ENCODE measurements at regions not wholly inside any gene's neighbourhood (a gene's known extent, or its start where the extent isn't known, plus 50 kb on each side); places are given as distances from the start of the nearest gene placed in this dataset.

DNA sequence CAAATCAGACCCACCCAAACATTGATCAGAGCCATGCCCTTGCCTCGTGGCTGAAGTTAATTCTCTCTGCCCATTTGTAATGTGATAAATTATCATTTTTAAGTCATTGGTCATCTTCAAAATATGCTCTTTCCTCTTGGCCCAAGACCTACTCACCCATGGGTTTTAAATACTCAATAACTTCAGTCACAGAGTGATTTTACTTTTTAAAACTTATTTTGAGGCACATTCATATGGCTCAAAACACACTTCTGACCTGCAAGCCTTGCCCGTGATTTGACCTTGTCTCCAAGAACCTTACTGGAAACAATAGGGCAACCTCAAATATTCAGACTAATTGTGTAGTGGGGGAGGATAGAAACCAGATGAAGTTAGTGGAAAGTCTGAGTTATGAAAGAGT lies 176.2 kb upstream of the LNX1 start:
- no peak for TF ChIP-seq GATA3 (IDR thresholded peaks at IDR 0.05; ENCODE audit: low read depth, low read length)
- TF ChIP-seq GATA2 (IDR thresholded peaks at IDR 0.05; ENCODE audit: low read depth, low read length) = no peak

GRCh38 chr4:53764761-53765490 lies 173.6 kb upstream of the LNX1 start:
- no peak for TF ChIP-seq GATA2 (IDR thresholded peaks at IDR 0.05; ENCODE audit: low read depth, low read length)
- no peak for TF ChIP-seq GATA3 (IDR thresholded peaks at IDR 0.05; ENCODE audit: low read depth, low read length)

DNA sequence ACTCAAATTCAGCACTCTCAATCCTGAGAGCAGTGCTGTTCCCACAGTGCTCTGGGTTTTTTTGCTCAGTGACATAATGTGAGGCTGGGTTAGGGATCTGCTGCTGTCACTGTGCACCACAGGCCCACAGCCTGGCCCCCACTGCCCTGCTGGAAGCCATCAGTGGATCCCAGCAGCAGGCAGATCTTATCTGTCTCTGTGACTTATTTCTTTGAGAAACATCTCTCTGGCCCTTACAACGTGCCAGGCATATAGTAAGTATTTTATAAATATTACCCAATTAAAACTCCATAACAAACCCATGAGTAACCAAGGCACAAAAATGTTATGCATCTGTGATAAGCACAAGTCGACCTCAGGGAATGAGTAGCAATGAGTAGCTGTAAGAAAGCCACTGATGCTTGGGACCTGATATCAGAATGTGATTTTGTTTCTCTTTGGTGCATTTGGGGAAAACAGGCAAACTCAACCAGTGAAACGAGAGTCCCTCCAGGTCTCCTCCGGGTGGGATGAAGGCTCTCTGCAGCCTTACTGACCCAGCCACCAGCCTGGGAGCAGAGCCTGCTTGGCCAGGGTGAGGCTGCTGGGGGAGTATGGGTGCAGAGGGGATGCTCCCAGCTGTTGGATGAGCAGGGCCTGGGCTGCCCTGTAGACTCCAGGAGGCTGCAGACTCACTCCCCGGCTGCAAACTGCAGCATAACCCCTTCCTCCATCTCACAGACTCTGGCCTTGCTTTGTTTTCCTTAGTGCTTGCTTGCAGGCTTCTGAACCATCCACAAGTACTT lies 172.7 kb upstream of the LNX1 start:
- TF ChIP-seq GATA2 (IDR thresholded peaks at IDR 0.05; ENCODE audit: low read depth, low read length) (peak; percentile 86), GATA3 (IDR thresholded peaks at IDR 0.05; ENCODE audit: low read depth, low read length) (peak; percentile 73)

DNA sequence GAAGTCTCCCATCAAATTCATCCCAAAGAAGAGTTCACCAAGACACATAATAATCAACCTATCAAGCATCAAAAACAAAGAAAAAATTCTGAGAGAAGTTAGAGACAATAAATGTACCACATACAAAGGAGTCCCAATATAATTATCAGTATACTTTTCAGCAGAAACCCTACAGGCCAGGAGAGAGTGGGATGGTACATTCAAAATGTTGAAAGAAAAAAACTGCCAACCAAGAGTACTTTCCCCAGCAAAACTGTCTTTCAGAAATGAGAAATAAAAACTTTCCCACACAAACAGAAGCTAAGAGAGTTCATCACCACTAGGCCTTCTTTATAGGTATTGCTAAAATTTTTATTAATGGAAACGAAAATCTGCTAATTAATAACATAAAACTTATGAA lies 164.4 kb upstream of the LNX1 start:
- TF ChIP-seq GATA3 (IDR thresholded peaks at IDR 0.05; ENCODE audit: low read depth, low read length) (no peak), GATA2 (IDR thresholded peaks at IDR 0.05; ENCODE audit: low read depth, low read length) (no peak)

- TF ChIP-seq GATA2 (IDR thresholded peaks at IDR 0.05; ENCODE audit: low read depth, low read length) = no peak
- no peak for TF ChIP-seq GATA3 (IDR thresholded peaks at IDR 0.05; ENCODE audit: low read depth, low read length)
Measured at GRCh38 chr4:53752124-53752523, 160.8 kb upstream of the LNX1 start.

DNA sequence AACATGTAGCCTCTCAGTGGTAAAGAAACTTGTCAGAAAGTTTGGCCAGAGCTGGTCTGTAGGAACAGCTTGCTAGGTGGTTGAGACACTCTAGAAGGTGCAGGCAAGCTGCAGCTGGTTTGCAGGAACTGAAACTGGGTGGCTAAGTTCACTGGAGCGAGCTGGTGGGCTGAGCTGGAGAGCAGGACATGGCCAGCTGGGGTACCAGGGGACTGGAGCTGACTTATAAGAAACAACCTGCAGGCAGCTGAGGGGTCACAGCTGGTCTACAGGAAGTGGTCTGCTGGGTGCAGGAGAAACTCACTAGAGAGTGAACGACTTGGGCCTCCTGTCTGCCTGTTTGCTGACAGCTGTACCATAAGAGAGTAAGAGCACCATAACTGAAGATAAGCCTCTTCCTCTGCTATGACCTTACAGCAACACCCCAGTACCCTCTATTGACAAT lies 157.1 kb upstream of the LNX1 start:
- TF ChIP-seq GATA3 (IDR thresholded peaks at IDR 0.05; ENCODE audit: low read depth, low read length) (no peak), GATA2 (IDR thresholded peaks at IDR 0.05; ENCODE audit: low read depth, low read length) (no peak)

DNA sequence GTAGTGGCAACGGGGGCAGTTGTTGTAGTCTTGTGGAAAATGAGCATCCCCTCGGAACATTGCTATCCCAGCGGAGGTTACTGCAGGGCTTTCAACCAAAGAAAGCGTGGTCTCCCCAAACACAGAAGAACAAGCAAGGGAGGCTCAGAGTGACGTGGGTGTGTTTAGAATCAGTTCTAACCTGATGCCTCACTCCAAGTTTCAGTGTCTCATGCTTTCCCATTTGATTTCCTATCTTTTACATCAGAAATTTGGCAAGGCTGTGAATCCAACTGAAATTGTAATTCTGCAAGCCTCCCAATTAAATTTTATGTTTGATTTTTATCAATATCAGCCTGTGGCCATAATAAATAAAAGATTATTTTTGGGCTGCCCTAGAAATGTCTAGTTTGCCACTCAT lies 156.1 kb upstream of the LNX1 start:
- TF ChIP-seq GATA2 (IDR thresholded peaks at IDR 0.05; ENCODE audit: low read depth, low read length) (no peak; the same call in 1 of the 2 replicates), GATA3 (IDR thresholded peaks at IDR 0.05; ENCODE audit: low read depth, low read length) (no peak)

GRCh38 chr4:53744446-53745160 lies 153.3 kb upstream of the LNX1 start:
- TF ChIP-seq GATA3 (IDR thresholded peaks at IDR 0.05; ENCODE audit: low read depth, low read length) = no peak
- TF ChIP-seq GATA2 (IDR thresholded peaks at IDR 0.05; ENCODE audit: low read depth, low read length) = peak; percentile 44; the same call in 1 of the 2 replicates

GRCh38 chr4:53734584-53735353 lies 143.5 kb upstream of the LNX1 start:
- no peak for TF ChIP-seq GATA3 (IDR thresholded peaks at IDR 0.05; ENCODE audit: low read depth, low read length)
- no peak for TF ChIP-seq GATA2 (IDR thresholded peaks at IDR 0.05; ENCODE audit: low read depth, low read length)

- TF ChIP-seq GATA3 (IDR thresholded peaks at IDR 0.05; ENCODE audit: low read depth, low read length) (no peak), GATA2 (IDR thresholded peaks at IDR 0.05; ENCODE audit: low read depth, low read length) (no peak)
Measured at GRCh38 chr4:53734182-53734581, 142.9 kb upstream of the LNX1 start.

DNA sequence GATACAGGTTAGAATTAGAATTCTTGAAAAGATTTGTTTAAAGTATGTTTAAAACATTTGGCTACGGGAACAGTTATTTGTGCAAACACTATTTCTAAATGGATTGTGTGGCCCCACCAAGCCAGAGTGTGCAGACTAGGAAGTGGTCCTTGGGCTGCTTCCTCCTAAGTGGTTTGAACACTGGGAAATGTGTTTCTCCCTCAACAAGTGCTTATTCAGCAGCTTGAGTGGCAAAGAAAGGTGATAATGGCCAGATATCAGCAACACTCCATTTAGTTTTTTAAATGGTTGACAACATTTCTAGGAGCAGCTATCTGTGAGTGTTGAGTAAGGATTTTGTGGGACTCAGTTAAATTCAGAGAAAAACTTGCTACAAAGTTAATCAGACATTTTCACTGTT lies 141.4 kb upstream of the LNX1 start:
- TF ChIP-seq GATA3 (IDR thresholded peaks at IDR 0.05; ENCODE audit: low read depth, low read length) = no peak
- no peak for TF ChIP-seq GATA2 (IDR thresholded peaks at IDR 0.05; ENCODE audit: low read depth, low read length)

DNA sequence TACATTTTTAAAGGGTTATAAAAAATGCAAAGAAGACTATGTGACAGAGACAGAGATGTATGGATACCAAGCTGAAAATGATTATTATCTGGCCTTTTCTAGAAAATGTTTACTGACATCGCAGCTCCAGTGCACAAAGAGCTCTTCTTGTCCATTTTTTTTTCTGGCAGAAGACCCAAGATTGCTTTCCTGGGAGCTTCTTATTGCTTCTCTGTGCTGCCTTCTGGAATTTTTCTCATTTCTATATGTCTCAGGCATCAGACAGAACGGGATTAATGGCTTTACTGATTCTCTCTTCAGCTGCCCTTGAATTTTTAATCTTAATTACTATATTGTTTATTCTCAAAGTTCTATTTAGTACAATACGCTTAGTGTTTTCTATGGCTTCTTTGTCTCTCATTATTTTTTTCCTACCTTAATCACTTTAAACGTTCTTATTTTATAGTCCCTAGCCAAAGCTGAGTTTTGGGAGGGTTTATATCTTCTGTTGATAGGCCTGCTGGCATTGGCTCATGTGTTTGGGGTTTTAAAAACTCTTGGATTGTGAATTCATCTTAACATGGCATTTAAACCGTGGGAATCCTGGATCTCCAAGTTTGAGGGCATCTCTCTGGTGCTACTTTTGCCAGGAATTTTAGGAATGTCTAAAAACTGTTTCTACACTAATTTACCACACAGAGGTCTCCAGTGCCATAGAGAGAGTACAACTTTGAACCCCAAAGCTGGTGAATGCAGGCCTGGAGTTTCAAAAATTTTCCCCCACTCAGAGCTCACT lies 138.9 kb upstream of the LNX1 start:
- TF ChIP-seq GATA2 (IDR thresholded peaks at IDR 0.05; ENCODE audit: low read depth, low read length) (no peak), GATA3 (IDR thresholded peaks at IDR 0.05; ENCODE audit: low read depth, low read length) (no peak)

- TF ChIP-seq GATA2 (IDR thresholded peaks at IDR 0.05; ENCODE audit: low read depth, low read length) (no peak), GATA3 (IDR thresholded peaks at IDR 0.05; ENCODE audit: low read depth, low read length) (no peak)
Measured at GRCh38 chr4:53722110-53722509, 130.8 kb upstream of the LNX1 start.
